SK-N-MC (cell line): ENCODE measurements at regions not wholly inside any gene's neighbourhood (a gene's known extent, or its start where the extent isn't known, plus 50 kb on each side); places are given as distances from the start of the nearest gene placed in this dataset.

Experiments used
- DNase-seq: peaks from one replicate; pipeline ENCODE4 v3.0.0-alpha.2; 2011; ENCODE audit warnings: low read depth, low spot score
- H3K27ac ChIP-seq: fragments of 200-600 bp; sonication (generic); 2 replicates; pipeline ENCODE4 v1.5.1; 2016; ENCODE audit warnings: mixed run types
- H3K36me3 ChIP-seq: fragments of 200-600 bp; sonication (generic); 2 replicates; pipeline ENCODE4 v1.6.1; 2017; ENCODE audit warnings: antibody characterized with exemption, low read length, mixed read lengths; ENCODE audit not compliant: insufficient read depth
- H3K4me3 ChIP-seq: fragments of 200-600 bp; sonication (generic); 2 replicates; pipeline ENCODE4 v1.5.1; 2016
- H3K9ac ChIP-seq: fragments of 200-600 bp; sonication (generic); 2 replicates; pipeline ENCODE4 v1.8.0; 2017; ENCODE audit warnings: mixed run types, mixed read lengths; ENCODE audit not compliant: insufficient read length
- H3K9me3 ChIP-seq: fragments of 200-600 bp; sonication (generic); 2 replicates; pipeline ENCODE4 v1.6.1; 2017; ENCODE audit warnings: low read depth, mild to moderate bottlenecking, antibody characterized with exemption, low read length, moderate library complexity, mixed read lengths
- EZH2 ChIP-seq: fragments of 200-600 bp; sonication (generic); IDR thresholded peaks from one replicate; pipeline ENCODE4 v1.6.1; 2017; ENCODE audit warnings: antibody characterized with exemption
- FOXP2 ChIP-seq: optimal IDR thresholded peaks from 2 replicates; pipeline ENCODE3; 2011; ENCODE audit warnings: mild to moderate bottlenecking, moderate library complexity; ENCODE audit not compliant: insufficient read depth; ENCODE audit errors: extremely low read length, control extremely low read depth
- POLR2AphosphoS5 ChIP-seq: IDR thresholded peaks from 2 replicates; pipeline ENCODE4 v1.6.1; 2012; ENCODE audit warnings: mild to moderate bottlenecking, low read depth, low read length, borderline replicate concordance

DNA sequence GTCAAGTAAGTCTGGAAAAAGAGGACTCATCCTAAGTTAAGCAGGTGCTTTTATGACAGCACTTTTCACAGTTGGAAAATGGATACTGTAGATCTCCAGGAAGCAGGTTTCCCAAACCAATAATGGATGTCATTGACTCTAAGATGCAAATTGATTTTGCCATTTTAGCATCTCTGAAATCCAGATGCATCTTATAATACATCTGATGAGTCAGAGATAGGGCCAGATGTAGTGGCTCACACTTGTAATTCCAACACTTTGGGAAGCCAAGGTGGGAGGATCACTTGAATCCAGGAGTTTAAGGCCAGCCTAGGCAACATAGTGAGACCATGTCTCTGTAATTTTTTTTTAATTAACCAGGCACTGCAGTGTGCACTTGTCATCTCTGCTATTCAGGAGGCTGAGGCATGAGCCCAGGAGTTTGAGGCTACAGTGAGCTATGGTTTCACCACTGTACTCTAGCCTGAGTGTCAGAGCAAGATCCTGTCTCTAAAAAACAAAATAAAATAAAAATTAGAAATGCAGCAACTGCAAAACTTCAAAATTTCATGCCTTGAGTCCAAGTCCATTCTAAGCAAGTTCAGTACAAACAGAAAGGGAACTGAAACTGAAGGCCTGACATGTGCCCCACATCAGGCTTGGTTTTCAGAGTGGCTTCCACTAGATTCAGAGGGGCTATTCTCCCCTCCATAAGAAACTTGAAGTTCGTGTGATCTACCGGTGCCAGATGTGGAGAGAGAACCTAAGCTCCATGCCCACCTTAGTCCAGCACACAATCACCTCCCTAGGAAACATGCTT, 267.8 kb upstream of the NCKAP5 start:
- Histone ChIP-seq H3K27ac (no peak overlapping the region), H3K4me3 (no peak overlapping the region), H3K36me3 (no peaks in the 10 kb centered on the region), H3K9me3 (no peaks in the 10 kb centered on the region; the same call in 1 of the 2 replicates), H3K9ac (no peak overlapping the region)
- no peak for TF ChIP-seq POLR2AphosphoS5
- no peak for TF ChIP-seq EZH2
- no peak for TF ChIP-seq FOXP2
- no peak for DNase-seq

DNA sequence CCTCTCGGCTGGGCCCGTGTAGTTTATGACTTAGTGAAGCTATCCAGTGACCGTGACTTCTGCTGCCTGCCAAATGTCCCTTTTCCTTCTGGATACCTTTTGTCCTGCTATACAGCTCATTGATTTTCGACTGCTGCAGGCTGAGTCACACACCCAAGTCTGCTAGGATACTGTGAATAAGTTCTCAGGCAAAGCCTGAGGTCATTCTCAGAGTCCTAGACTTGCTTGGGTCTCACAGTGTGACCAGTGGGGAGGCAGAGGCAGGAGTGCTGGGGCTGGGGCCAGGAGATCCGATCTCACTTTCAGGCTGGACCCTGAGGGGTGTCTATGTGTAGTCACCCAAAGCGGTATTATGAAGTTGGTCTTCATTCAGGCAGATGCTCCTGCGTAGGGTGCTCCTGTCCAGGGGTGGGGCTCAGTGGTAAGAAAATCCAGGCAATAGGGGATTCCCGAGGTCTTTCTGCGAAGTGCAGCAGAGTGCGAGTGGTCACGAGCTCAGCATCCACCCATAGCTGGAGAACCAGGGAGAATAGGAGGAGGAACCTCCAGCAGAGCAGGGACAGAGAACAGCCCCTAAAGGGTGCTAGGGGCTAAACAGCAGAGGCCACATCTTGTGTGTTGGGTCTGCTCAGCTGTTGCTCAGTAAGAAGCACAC, 268.6 kb upstream of the NCKAP5 start:
- H3K9me3 ChIP-seq: no peaks in the 10 kb centered on the region; the same call in 1 of the 2 replicates
- DNase-seq: no peak
- H3K36me3 ChIP-seq: no peaks in the 10 kb centered on the region
- H3K27ac ChIP-seq: no peak overlapping the region
- H3K9ac ChIP-seq: no peak overlapping the region
- H3K4me3 ChIP-seq: no peak overlapping the region
- no peak for TF ChIP-seq EZH2
- no peak for TF ChIP-seq POLR2AphosphoS5
- TF ChIP-seq FOXP2: no peak

GRCh38 chr2:133837441-133838094, 269.3 kb upstream of the NCKAP5 start:
- H3K36me3 ChIP-seq: no peaks in the 10 kb centered on the region
- no peak for DNase-seq
- no peak overlapping the region for H3K9ac ChIP-seq
- TF ChIP-seq EZH2: no peak
- no peak for TF ChIP-seq POLR2AphosphoS5
- TF ChIP-seq FOXP2: no peak
- H3K4me3 ChIP-seq: no peak overlapping the region
- H3K27ac ChIP-seq: no peak overlapping the region
- no peaks in the 10 kb centered on the region for H3K9me3 ChIP-seq

DNA sequence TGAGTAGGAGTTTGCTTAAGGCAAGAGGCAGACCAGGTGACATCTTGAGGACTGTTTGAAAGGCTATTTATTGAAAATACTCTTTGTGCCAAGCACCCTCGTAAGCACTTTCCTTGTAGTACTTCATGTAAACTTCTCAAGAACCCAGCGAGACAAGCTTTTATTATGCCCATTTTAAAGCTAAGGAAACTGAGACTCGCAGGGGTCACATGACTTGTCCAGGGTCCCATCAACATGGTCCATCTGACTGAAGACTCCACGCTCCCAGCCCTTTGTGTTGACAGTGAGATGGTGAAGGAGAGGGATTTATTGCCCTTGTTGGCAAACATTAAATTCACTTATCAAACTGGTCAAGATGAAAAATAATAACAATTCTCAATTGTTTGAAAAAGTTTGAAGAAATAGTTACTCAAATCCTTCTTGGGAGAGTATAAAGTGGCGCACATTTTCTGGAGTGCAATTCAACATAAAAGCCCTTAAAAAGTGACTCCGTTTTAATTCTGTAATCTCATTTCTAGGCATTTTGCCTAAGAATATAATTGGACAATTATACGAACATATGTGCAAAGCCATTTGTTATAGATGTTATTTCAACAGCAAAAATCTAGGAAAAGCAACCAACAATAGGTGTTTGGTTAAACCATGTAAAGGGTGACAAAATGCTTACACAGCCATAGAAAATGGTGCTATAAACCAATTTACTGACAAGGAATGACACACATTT, 270.5 kb upstream of the NCKAP5 start:
- Histone ChIP-seq H3K36me3 (no peaks in the 10 kb centered on the region), H3K27ac (peak overlapping the region; percentile 38; the same call in 1 of the 2 replicates), H3K4me3 (no peak overlapping the region), H3K9ac (no peak overlapping the region), H3K9me3 (no peaks in the 10 kb centered on the region)
- no peak for DNase-seq
- TF ChIP-seq EZH2 (no peak), FOXP2 (no peak), POLR2AphosphoS5 (no peak)

DNA sequence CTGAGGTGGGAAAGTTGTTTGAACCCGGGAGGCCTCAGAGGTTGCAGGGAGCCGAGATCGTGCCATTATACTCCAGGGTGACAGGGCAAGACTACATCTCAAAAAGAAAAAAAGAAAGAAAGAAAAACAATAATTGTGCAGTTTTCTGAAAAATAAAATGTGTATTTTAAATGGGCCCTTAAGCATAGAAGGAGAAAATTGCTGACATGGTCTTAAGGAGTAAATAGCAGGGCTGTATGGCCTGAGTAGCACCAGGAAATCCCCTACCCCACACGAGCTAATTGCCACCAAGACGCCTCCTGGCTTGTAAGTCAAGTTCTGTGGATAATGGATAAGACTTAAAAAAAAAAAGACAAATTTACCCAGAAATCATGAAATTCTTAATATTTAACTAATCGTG, 271.4 kb upstream of the NCKAP5 start:
- no peaks in the 10 kb centered on the region for H3K36me3 ChIP-seq
- TF ChIP-seq POLR2AphosphoS5 (no peak), FOXP2 (no peak), EZH2 (no peak)
- no peak for DNase-seq
- H3K9ac ChIP-seq: no peak overlapping the region
- H3K27ac ChIP-seq: peak overlapping the region; percentile 89; the same call in 1 of the 2 replicates
- H3K4me3 ChIP-seq: no peak overlapping the region
- no peaks in the 10 kb centered on the region for H3K9me3 ChIP-seq

DNA sequence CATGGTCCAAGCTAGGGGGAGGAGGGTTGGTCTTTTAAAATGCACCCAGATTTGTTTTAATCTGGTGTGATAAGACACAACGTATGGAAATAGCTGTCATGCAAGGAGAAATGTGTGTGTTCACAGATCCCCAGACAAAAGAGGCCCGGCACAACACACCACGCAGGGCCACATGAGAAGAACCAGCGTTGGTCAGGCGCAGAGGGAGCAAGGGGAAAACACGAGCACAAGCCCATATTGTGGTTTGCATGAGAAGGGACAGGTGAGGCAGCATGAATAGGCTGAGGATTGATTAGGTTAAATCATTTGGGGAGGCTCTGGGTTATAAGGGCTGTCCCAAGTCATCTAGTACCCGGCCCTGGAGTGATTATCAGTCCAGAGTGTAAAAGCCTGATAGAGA, 272.5 kb upstream of the NCKAP5 start:
- no peak for DNase-seq
- peak overlapping the region; percentile 89 for H3K27ac ChIP-seq
- TF ChIP-seq POLR2AphosphoS5: no peak
- TF ChIP-seq EZH2: no peak
- TF ChIP-seq FOXP2: no peak
- H3K9me3 ChIP-seq: no peaks in the 10 kb centered on the region
- no peak overlapping the region for H3K9ac ChIP-seq
- no peak overlapping the region for H3K4me3 ChIP-seq
- H3K36me3 ChIP-seq: no peaks in the 10 kb centered on the region

- H3K27ac ChIP-seq: peak overlapping the region; percentile 89
- no peaks in the 10 kb centered on the region for H3K36me3 ChIP-seq
- TF ChIP-seq EZH2 (no peak), POLR2AphosphoS5 (no peak), FOXP2 (peak; percentile 21)
- no peaks in the 10 kb centered on the region for H3K9me3 ChIP-seq
- H3K9ac ChIP-seq: no peak overlapping the region
- DNase-seq: no peak
- no peak overlapping the region for H3K4me3 ChIP-seq
These were observed 273.6 kb upstream of the NCKAP5 start for GRCh38 chr2:133841900-133842299.
